ELF-1 (cell line): ENCODE measurements at regions not wholly inside any gene's neighbourhood (a gene's known extent, or its start where the extent isn't known, plus 50 kb on each side); places are given as distances from the start of the nearest gene placed in this dataset.
A peak's percentile ranks its signal among the peaks of the same experiment; 100 is the strongest.
"Not testable (repeated sequence)": the region's sequence is repeated elsewhere in the genome, so short reads cannot be mapped to it uniquely, and the experiment has no call there.

Source experiments
- DNase-seq: peaks from one replicate; pipeline ENCODE4 v3.0.0-alpha.2; 2016; ENCODE audit warnings: low read depth, low spot score

GRCh38 chr4:82247629-82248028 is 126.2 kb downstream of the HNRNPD start:
- no peak for DNase-seq

- DNase-seq: no peak
Measured at GRCh38 chr4:82247171-82247570, 126.6 kb downstream of the HNRNPD start.

- DNase-seq: no peak
Measured at GRCh38 chr4:82241534-82241933, 132.3 kb downstream of the HNRNPD start.

GRCh38 chr4:82240410-82240809 is 133.4 kb downstream of the HNRNPD start:
- DNase-seq: no peak

GRCh38 chr4:82237142-82237541 is 136.6 kb downstream of the HNRNPD start:
- not testable (repeated sequence) for DNase-seq

GRCh38 chr4:82235346-82235745 is 138.4 kb downstream of the HNRNPD start:
- no peak for DNase-seq

- DNase-seq: no peak
Measured at GRCh38 chr4:82232891-82233290, 140.9 kb downstream of the HNRNPD start.

- no peak for DNase-seq
Measured at GRCh38 chr4:82231806-82232205, 142.0 kb downstream of the HNRNPD start.

GRCh38 chr4:82230306-82230705 is 143.5 kb downstream of the HNRNPD start:
- DNase-seq: no peak

- no peak for DNase-seq
Measured at GRCh38 chr4:82225030-82225429, 148.8 kb downstream of the HNRNPD start.

GRCh38 chr4:82223715-82224114 is 150.1 kb downstream of the HNRNPD start:
- no peak for DNase-seq

GRCh38 chr4:82219346-82219745 is 154.4 kb downstream of the HNRNPD start:
- no peak for DNase-seq

GRCh38 chr4:82217986-82218715 is 155.6 kb downstream of the HNRNPD start:
- DNase-seq: no peak

- DNase-seq: no peak
Measured at GRCh38 chr4:82216219-82216618, 157.6 kb downstream of the HNRNPD start.

GRCh38 chr4:82215800-82216199 is 158.0 kb downstream of the HNRNPD start:
- no peak for DNase-seq

- no peak for DNase-seq
Measured at GRCh38 chr4:82215039-82215438, 158.8 kb downstream of the HNRNPD start.

- DNase-seq: no peak
Measured at GRCh38 chr4:82213485-82214417, 160.0 kb downstream of the HNRNPD start.

GRCh38 chr4:82201805-82202641 is 171.8 kb downstream of the HNRNPD start:
- peak; percentile 43 for DNase-seq

- no peak for DNase-seq
Measured at GRCh38 chr4:82201303-82201702, 172.5 kb downstream of the HNRNPD start.

- no peak for DNase-seq
Measured at GRCh38 chr4:82200046-82200445, 173.7 kb downstream of the HNRNPD start.

- no peak for DNase-seq
Measured at GRCh38 chr4:82194329-82194728, 179.5 kb downstream of the HNRNPD start.
